Tibial artery (tissue), 4 donors: ENCODE measurements at regions not wholly inside any gene's neighbourhood (a gene's known extent, or its start where the extent isn't known, plus 50 kb on each side); places are given as distances from the start of the nearest gene placed in this dataset.

ENCODE experiments used
- DNase-seq, 2 donors: peaks; one replicate each; pipeline ENCODE4 v3.0.0-alpha.2; 2019
- H3K27ac ChIP-seq, 2 donors: fragments of 200-600 bp; sonication (generic) in 1 of 2; 1 replicate in 1 of 2; 2 replicates in 1 of 2; pipeline ENCODE4 v1.5.1; 2018 to 2019; ENCODE audit warnings: mild to moderate bottlenecking in 1 of 2
- H3K27me3 ChIP-seq, 2 donors: fragments of 200-600 bp; sonication (generic) in 1 of 2; one replicate each; pipeline versions ENCODE4 v1.5.1 to v1.6.0; 2016 to 2019
- H3K36me3 ChIP-seq, 3 donors: fragments of 200-600 bp; sonication (generic) in 2 of 3; one replicate each; pipeline ENCODE4 v1.5.1; 2016 to 2019; ENCODE audit warnings: mild to moderate bottlenecking in 2 of 3
- H3K4me1 ChIP-seq, 4 donors: fragments of 200-600 bp; sonication (generic) in 2 of 4; 1 replicate in 3 of 4; 2 replicates in 1 of 4; pipeline ENCODE4 v1.5.1; 2016 to 2019
- H3K4me3 ChIP-seq, 2 donors: fragments of 200-600 bp; sonication (generic) in 1 of 2; 1 replicate in 1 of 2; 2 replicates in 1 of 2; pipeline ENCODE4 v1.5.1; 2018 to 2019; ENCODE audit warnings: mild to moderate bottlenecking in 2 of 2
- H3K9me3 ChIP-seq, 3 donors: fragments of 200-600 bp; sonication (generic) in 1 of 3; one replicate each; pipeline ENCODE4 v1.5.1; 2016 to 2019
- intact Hi-C: fragments of 100-400 bp; cut with DNase I; formaldehyde crosslinking; loops from one replicate; pipeline ENCODE4 v1.15.0; 2023; ENCODE audit warnings: low total_unique reads
- TF ChIP-seq, protein P1 (sequence below), 2 experiments: fragments of 200-600 bp in 1 of 2; fragments of 450-650 bp in 1 of 2; IDR thresholded peaks; one replicate each; pipeline ENCODE4 v1.5.1; 2017 to 2019; ENCODE audit warnings: antibody characterized with exemption in 2 of 2, mild to moderate bottlenecking in 1 of 2, moderate library complexity in 1 of 2

GRCh38 chr12:86550218-86551145 lies 294.3 kb upstream of the MGAT4C start:
- DNase-seq: no peak
- Histone ChIP-seq H3K9me3 (no peaks in the 10 kb centered on the region), H3K4me1 (peaks cover 0 to 19% (median 3%) of the 10 kb centered on the region in 4 donors), H3K27ac (peak overlapping the region; percentile 72 to 81), H3K36me3 (no peaks in the 10 kb centered on the region), H3K27me3 (no peaks in the 10 kb centered on the region), H3K4me3 (no peak overlapping the region)
- intact Hi-C loops: no loop called here
- TF ChIP-seq, protein P1, sequence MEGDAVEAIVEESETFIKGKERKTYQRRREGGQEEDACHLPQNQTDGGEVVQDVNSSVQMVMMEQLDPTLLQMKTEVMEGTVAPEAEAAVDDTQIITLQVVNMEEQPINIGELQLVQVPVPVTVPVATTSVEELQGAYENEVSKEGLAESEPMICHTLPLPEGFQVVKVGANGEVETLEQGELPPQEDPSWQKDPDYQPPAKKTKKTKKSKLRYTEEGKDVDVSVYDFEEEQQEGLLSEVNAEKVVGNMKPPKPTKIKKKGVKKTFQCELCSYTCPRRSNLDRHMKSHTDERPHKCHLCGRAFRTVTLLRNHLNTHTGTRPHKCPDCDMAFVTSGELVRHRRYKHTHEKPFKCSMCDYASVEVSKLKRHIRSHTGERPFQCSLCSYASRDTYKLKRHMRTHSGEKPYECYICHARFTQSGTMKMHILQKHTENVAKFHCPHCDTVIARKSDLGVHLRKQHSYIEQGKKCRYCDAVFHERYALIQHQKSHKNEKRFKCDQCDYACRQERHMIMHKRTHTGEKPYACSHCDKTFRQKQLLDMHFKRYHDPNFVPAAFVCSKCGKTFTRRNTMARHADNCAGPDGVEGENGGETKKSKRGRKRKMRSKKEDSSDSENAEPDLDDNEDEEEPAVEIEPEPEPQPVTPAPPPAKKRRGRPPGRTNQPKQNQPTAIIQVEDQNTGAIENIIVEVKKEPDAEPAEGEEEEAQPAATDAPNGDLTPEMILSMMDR (IDR thresholded peaks at IDR 0.05): no peak

- Histone ChIP-seq H3K27ac (no peak overlapping the region), H3K4me1 (no peaks in the 10 kb centered on the region), H3K36me3 (no peaks in the 10 kb centered on the region), H3K27me3 (no peaks in the 10 kb centered on the region), H3K4me3 (no peak overlapping the region), H3K9me3 (no peaks in the 10 kb centered on the region)
- no peak for DNase-seq
- intact Hi-C loops: no loop called here
- TF ChIP-seq, protein P1 (IDR thresholded peaks at IDR 0.05): no peak
These were observed 287.5 kb upstream of the MGAT4C start for GRCh38 chr12:86543716-86544115.

GRCh38 chr12:86530996-86531655 lies 274.9 kb upstream of the MGAT4C start:
- no peak overlapping the region for H3K4me3 ChIP-seq
- no peaks in the 10 kb centered on the region for H3K27me3 ChIP-seq
- no peaks in the 10 kb centered on the region for H3K4me1 ChIP-seq
- TF ChIP-seq, protein P1 (IDR thresholded peaks at IDR 0.05): no peak
- H3K27ac ChIP-seq: no peak overlapping the region
- no peak for DNase-seq
- intact Hi-C loops: no loop called here
- H3K36me3 ChIP-seq: no peaks in the 10 kb centered on the region
- H3K9me3 ChIP-seq: peaks cover 0 to 5% (median 0%) of the 10 kb centered on the region in 3 donors

DNA sequence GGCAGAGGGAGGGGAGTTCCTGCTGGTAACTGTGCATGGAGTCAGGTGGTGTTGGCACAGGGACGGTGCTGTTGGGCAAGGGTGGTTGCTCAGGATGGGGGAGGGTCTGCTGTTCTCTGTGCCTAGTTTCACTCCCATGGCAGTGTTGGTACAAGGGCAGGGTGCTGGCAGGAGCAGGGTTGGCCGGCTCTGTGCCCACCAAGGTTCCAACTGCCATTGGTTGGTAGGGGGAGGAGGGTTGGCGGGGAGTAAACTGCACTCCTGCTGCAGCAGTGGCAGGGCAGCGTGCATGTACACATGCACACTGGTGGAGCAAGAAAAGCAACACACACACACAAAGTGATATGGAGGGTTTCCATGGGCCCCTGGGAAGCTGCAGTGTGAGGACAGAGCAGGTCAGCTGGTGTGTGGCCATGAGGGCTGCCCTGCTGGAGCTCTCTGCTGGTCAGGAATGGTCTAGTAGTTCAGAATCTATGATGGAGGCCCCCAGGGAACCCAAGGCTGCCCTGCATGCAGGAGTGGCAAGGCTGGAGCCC lies 269.9 kb upstream of the MGAT4C start:
- H3K9me3 ChIP-seq: peaks cover 0 to 16% (median 12%) of the 10 kb centered on the region in 3 donors
- intact Hi-C loops: no loop called here
- DNase-seq: no peak
- H3K4me3 ChIP-seq: no peak overlapping the region
- TF ChIP-seq, protein P1 (IDR thresholded peaks at IDR 0.05): no peak
- no peaks in the 10 kb centered on the region for H3K27me3 ChIP-seq
- no peaks in the 10 kb centered on the region for H3K36me3 ChIP-seq
- H3K4me1 ChIP-seq: no peaks in the 10 kb centered on the region
- H3K27ac ChIP-seq: no peak overlapping the region

- Histone ChIP-seq H3K27ac (no peak overlapping the region), H3K36me3 (no peaks in the 10 kb centered on the region), H3K4me1 (no peaks in the 10 kb centered on the region), H3K4me3 (no peak overlapping the region), H3K27me3 (no peaks in the 10 kb centered on the region), H3K9me3 (peaks cover 0 to 16% (median 12%) of the 10 kb centered on the region in 3 donors)
- TF ChIP-seq, protein P1 (IDR thresholded peaks at IDR 0.05): no peak
- intact Hi-C loops: no loop called here
- DNase-seq: no peak
These were observed 267.7 kb upstream of the MGAT4C start for GRCh38 chr12:86523844-86524243.
